Neural crest cell (in vitro differentiated cells): ENCODE measurements at regions not wholly inside any gene's neighbourhood (a gene's known extent, or its start where the extent isn't known, plus 50 kb on each side); places are given as distances from the start of the nearest gene placed in this dataset.

Source experiments
- DNase-seq: peaks from one replicate; pipeline ENCODE4 v3.0.0; 2021; ENCODE audit warnings: low read depth, mixed read lengths, low spot score
- H3K27ac Mint-ChIP-seq: one replicate; pipeline ENCODE4 v1.8.0; 2021; ENCODE audit warnings: mild to moderate bottlenecking, mixed read lengths; ENCODE audit not compliant: unreplicated experiment
- H3K27me3 Mint-ChIP-seq: 2 replicates; pipeline ENCODE4 v1.8.0; 2021; ENCODE audit warnings: low read depth, mild to moderate bottlenecking, mixed read lengths
- H3K36me3 Mint-ChIP-seq: 2 replicates; pipeline ENCODE4 v1.8.0; 2021; ENCODE audit warnings: low read depth, mild to moderate bottlenecking, mixed read lengths
- H3K4me1 Mint-ChIP-seq: 2 replicates; pipeline ENCODE4 v1.8.0; 2021; ENCODE audit warnings: mixed read lengths
- H3K4me3 Mint-ChIP-seq: one replicate; pipeline ENCODE4 v1.8.0; 2021; ENCODE audit warnings: mild to moderate bottlenecking, mixed read lengths
- H3K9me3 Mint-ChIP-seq: 2 replicates; pipeline ENCODE4 v1.8.0; 2021; ENCODE audit warnings: mixed read lengths
- CTCF ChIP-seq: fragments of 200-600 bp; sonication (generic); conservative IDR thresholded peaks from 2 replicates; pipeline ENCODE4 v1.5.0; 2021; ENCODE audit warnings: antibody characterized with exemption, mild to moderate bottlenecking

DNA sequence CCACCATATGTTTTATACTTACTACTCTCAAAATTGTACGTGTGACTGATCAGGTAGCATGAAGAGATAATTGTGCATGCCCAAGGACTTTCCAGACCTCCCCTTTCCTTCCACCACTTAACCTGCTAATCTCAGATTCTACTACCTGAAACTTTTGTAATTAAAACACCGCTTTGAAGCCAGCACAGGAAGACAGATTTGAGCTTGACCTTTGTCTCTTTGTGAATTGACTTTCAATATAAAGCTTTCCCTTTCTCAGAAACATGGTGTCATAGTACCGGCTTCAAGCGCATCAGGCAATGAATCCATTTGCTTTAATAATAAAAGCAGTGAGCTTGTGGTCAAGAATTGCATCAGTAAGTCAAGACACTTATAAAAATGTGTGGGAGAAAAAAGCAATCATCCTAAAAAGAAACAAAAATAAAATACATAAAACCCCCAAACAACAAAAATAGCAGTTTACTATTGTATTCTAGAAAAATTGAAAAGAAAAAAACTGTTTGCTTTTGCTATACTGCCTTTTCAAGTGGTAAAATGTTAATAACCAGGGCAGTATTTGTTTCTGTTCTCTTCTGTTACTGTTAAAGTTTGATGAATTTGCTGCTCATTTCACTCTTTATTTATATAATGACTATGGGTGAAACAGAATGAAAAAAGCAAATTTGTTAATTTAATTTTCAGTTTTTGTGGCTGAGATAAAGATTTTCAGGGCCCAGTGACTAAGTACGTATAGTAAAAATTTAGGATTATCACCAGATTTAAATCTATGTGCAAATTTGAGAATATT, 2075.3 kb downstream of the PCDH9 start:
- DNase-seq, result no peak
- no peaks in the 10 kb centered on the region for H3K27me3 Mint-ChIP-seq
- H3K4me3 Mint-ChIP-seq, result no peak overlapping the region
- no peak for TF ChIP-seq CTCF
- peaks cover 2% of the 10 kb centered on the region for H3K9me3 Mint-ChIP-seq
- H3K4me1 Mint-ChIP-seq, result no peaks in the 10 kb centered on the region
- no peaks in the 10 kb centered on the region for H3K36me3 Mint-ChIP-seq
- H3K27ac Mint-ChIP-seq, result no peak overlapping the region

GRCh38 chr13:65149687-65150086, 2080.4 kb downstream of the PCDH9 start:
- H3K4me1 Mint-ChIP-seq, result no peaks in the 10 kb centered on the region
- no peak overlapping the region for H3K4me3 Mint-ChIP-seq
- no peak for DNase-seq
- H3K27me3 Mint-ChIP-seq, result no peaks in the 10 kb centered on the region
- H3K27ac Mint-ChIP-seq, result no peak overlapping the region
- H3K36me3 Mint-ChIP-seq, result no peaks in the 10 kb centered on the region
- TF ChIP-seq CTCF, result no peak
- H3K9me3 Mint-ChIP-seq, result peaks cover 4% of the 10 kb centered on the region

- Mint-ChIP-seq H3K36me3 (no peaks in the 10 kb centered on the region), H3K27me3 (no peaks in the 10 kb centered on the region), H3K4me1 (no peaks in the 10 kb centered on the region), H3K9me3 (peaks cover 2% of the 10 kb centered on the region), H3K27ac (no peak overlapping the region), H3K4me3 (no peak overlapping the region)
- no peak for DNase-seq
- TF ChIP-seq CTCF, result no peak
Observed at GRCh38 chr13:65143920-65144319, 2086.2 kb downstream of the PCDH9 start.

DNA sequence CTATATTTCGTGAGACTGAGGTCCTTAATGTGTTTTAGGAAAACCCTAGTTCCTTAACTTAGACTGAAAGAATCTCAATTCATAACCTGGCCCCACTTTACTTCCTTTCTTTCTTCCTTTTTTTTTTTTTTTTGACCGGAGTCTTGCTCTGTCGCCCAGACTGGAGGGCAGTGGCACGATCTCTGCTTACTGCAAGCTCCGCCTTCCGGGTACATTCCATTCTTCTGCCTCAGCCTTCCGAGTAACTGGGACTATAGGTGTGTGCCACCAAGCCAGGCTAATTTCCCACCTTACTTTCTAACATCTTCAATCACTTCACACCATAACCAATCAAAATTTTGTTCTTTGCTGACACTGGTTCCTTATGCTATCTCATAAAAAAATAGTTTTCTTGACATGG, 2097.0 kb downstream of the PCDH9 start:
- Mint-ChIP-seq H3K4me1 (peaks cover 6% of the 10 kb centered on the region), H3K36me3 (no peaks in the 10 kb centered on the region), H3K27me3 (no peaks in the 10 kb centered on the region), H3K9me3 (no peaks in the 10 kb centered on the region), H3K4me3 (no peak overlapping the region), H3K27ac (no peak overlapping the region)
- TF ChIP-seq CTCF, result no peak
- no peak for DNase-seq

GRCh38 chr13:65125236-65125635, 2104.9 kb downstream of the PCDH9 start:
- Mint-ChIP-seq H3K4me3 (no peak overlapping the region), H3K36me3 (no peaks in the 10 kb centered on the region), H3K9me3 (no peaks in the 10 kb centered on the region), H3K27me3 (no peaks in the 10 kb centered on the region), H3K27ac (no peak overlapping the region), H3K4me1 (no peaks in the 10 kb centered on the region)
- no peak for TF ChIP-seq CTCF
- no peak for DNase-seq
